ENCODE measurements at regions not wholly inside any gene's neighbourhood (a gene's known extent, or its start where the extent isn't known, plus 50 kb on each side); places are given as distances from the start of the nearest gene placed in this dataset.

- DNase-seq (ENCODE audit: low read depth): peak; percentile 87
Observed at GRCh38 chr2:157056200-157056676, 201.3 kb upstream of the GALNT5 start.

GRCh38 chr2:157058161-157058560, 199.3 kb upstream of the GALNT5 start:
- no peak for DNase-seq (ENCODE audit: low read depth)

- no peak for DNase-seq (ENCODE audit: low read depth)
Observed at GRCh38 chr2:157059036-157059435, 198.5 kb upstream of the GALNT5 start.

- no peak for DNase-seq (ENCODE audit: low read depth)
Observed at GRCh38 chr2:157061799-157062198, 195.7 kb upstream of the GALNT5 start.

- no peak for DNase-seq (ENCODE audit: low read depth)
Observed at GRCh38 chr2:157067562-157067961, 189.9 kb upstream of the GALNT5 start.

- DNase-seq (ENCODE audit: low read depth): no peak
Observed at GRCh38 chr2:157068237-157068636, 189.3 kb upstream of the GALNT5 start.

- DNase-seq (ENCODE audit: low read depth): no peak
Observed at GRCh38 chr2:157075924-157076323, 181.6 kb upstream of the GALNT5 start.

- DNase-seq (ENCODE audit: low read depth): no peak
Observed at GRCh38 chr2:157076526-157077161, 180.9 kb upstream of the GALNT5 start.

GRCh38 chr2:157077753-157078350, 179.7 kb upstream of the GALNT5 start:
- DNase-seq (ENCODE audit: low read depth): no peak

GRCh38 chr2:157082950-157083349, 174.6 kb upstream of the GALNT5 start:
- no peak for DNase-seq (ENCODE audit: low read depth)

- DNase-seq (ENCODE audit: low read depth): no peak
Observed at GRCh38 chr2:157085522-157085921, 172.0 kb upstream of the GALNT5 start.

GRCh38 chr2:157087373-157088002, 170.0 kb upstream of the GALNT5 start:
- DNase-seq (ENCODE audit: low read depth): no peak

GRCh38 chr2:157093666-157094065, 163.8 kb upstream of the GALNT5 start:
- DNase-seq (ENCODE audit: low read depth): no peak

- no peak for DNase-seq (ENCODE audit: low read depth)
Observed at GRCh38 chr2:157105372-157105771, 152.1 kb upstream of the GALNT5 start.

GRCh38 chr2:157106950-157107349, 150.6 kb upstream of the GALNT5 start:
- DNase-seq (ENCODE audit: low read depth): no peak

- no peak for DNase-seq (ENCODE audit: low read depth)
Observed at GRCh38 chr2:157107460-157107859, 150.0 kb upstream of the GALNT5 start.

GRCh38 chr2:157107877-157108276, 149.6 kb upstream of the GALNT5 start:
- DNase-seq (ENCODE audit: low read depth): peak; percentile 27

- no peak for DNase-seq (ENCODE audit: low read depth)
Observed at GRCh38 chr2:157122776-157123175, 134.7 kb upstream of the GALNT5 start.

GRCh38 chr2:157124731-157125130, 132.8 kb upstream of the GALNT5 start:
- DNase-seq (ENCODE audit: low read depth): no peak

- no peak for DNase-seq (ENCODE audit: low read depth)
Observed at GRCh38 chr2:157125685-157126084, 131.8 kb upstream of the GALNT5 start.

GRCh38 chr2:157127249-157128012, 130.1 kb upstream of the GALNT5 start:
- peak; percentile 31 for DNase-seq (ENCODE audit: low read depth)

GRCh38 chr2:157143901-157144300, 113.6 kb upstream of the GALNT5 start:
- no peak for DNase-seq (ENCODE audit: low read depth)

- DNase-seq (ENCODE audit: low read depth): no peak
Observed at GRCh38 chr2:157149270-157149669, 108.2 kb upstream of the GALNT5 start.

Data from amniotic epithelial cell (primary cell).